GM19099 (cell line): ENCODE measurements at regions not wholly inside any gene's neighbourhood (a gene's known extent, or its start where the extent isn't known, plus 50 kb on each side); places are given as distances from the start of the nearest gene placed in this dataset.

ENCODE experiments used
- POLR2A ChIP-seq: IDR thresholded peaks from 3 replicates; pipeline ENCODE4 v1.6.1; 2011; ENCODE audit warnings: low read depth; ENCODE audit not compliant: insufficient read length; ENCODE audit errors: extremely low read depth

GRCh38 chr20:60160451-60161145, 202.4 kb downstream of the CDH26 start:
- no peak for TF ChIP-seq POLR2A

GRCh38 chr20:60167812-60168211, 209.6 kb downstream of the CDH26 start:
- TF ChIP-seq POLR2A = no peak

- no peak for TF ChIP-seq POLR2A
Measured at GRCh38 chr20:60168963-60169362, 210.7 kb downstream of the CDH26 start.

- TF ChIP-seq POLR2A = no peak
Measured at GRCh38 chr20:60170116-60170515, 211.9 kb downstream of the CDH26 start.

GRCh38 chr20:60171313-60171712, 213.1 kb downstream of the CDH26 start:
- TF ChIP-seq POLR2A = no peak

GRCh38 chr20:60171738-60172137, 213.5 kb downstream of the CDH26 start:
- TF ChIP-seq POLR2A = no peak

GRCh38 chr20:60172346-60172984, 214.2 kb downstream of the CDH26 start:
- TF ChIP-seq POLR2A = no peak

GRCh38 chr20:60177080-60177479, 218.9 kb downstream of the CDH26 start:
- TF ChIP-seq POLR2A = no peak

GRCh38 chr20:60180986-60181385, 222.8 kb downstream of the CDH26 start:
- TF ChIP-seq POLR2A = no peak

- TF ChIP-seq POLR2A = no peak
Measured at GRCh38 chr20:60186412-60186811, 228.2 kb downstream of the CDH26 start.

GRCh38 chr20:60187683-60188082, 229.5 kb downstream of the CDH26 start:
- TF ChIP-seq POLR2A = no peak

- TF ChIP-seq POLR2A = no peak
Measured at GRCh38 chr20:60191014-60191413, 232.8 kb downstream of the CDH26 start.

- no peak for TF ChIP-seq POLR2A
Measured at GRCh38 chr20:60192326-60192725, 234.1 kb downstream of the CDH26 start.

GRCh38 chr20:60199866-60200265, 241.6 kb downstream of the CDH26 start:
- TF ChIP-seq POLR2A = no peak

- no peak for TF ChIP-seq POLR2A
Measured at GRCh38 chr20:60200305-60200918, 242.2 kb downstream of the CDH26 start.

- no peak for TF ChIP-seq POLR2A
Measured at GRCh38 chr20:60201198-60201835, 243.1 kb downstream of the CDH26 start.

- no peak for TF ChIP-seq POLR2A
Measured at GRCh38 chr20:60202046-60202445, 243.8 kb downstream of the CDH26 start.

GRCh38 chr20:60203451-60203850, 245.2 kb downstream of the CDH26 start:
- TF ChIP-seq POLR2A = no peak
